ENCODE measurements at regions not wholly inside any gene's neighbourhood (a gene's known extent, or its start where the extent isn't known, plus 50 kb on each side); places are given as distances from the start of the nearest gene placed in this dataset.

DNA sequence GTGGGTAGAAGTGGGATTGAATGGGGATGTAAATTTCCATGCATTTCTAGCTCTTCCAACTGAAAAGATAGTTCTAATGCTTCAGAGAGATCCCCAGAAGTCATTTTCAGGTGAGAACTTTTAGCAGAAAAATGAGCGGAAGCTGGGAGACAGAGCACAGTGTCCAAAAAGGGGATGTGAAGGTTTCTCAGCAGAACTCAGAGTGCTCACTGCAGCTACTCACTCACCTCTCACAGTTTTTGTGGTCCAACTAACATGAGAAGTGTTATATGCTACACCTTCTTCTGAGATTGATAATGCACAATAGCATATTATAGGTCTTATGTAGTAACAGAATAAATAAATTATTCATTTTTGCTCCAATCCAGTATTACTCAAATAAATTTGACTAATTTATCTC lies 519.2 kb upstream of the HS3ST5 start:
- Histone ChIP-seq H4K91ac (replicated peaks; ENCODE audit: insufficient read length, low read length) (no peak overlapping the region), H3K23ac (ENCODE audit: insufficient read length) (no peak overlapping the region), H3K4me2 (ENCODE audit: insufficient read depth in 1 of 2, low read depth in 2 of 2, low read length in 2 of 2) (no peak overlapping the region), H3K56ac (replicated peaks; ENCODE audit: insufficient read length, low read depth, low read length) (no peak overlapping the region), H3K79me1 (ENCODE audit: low read depth, low read length) (no peaks in the 10 kb centered on the region), H3K4ac (replicated peaks; ENCODE audit: insufficient read length, low read depth, low read length) (no peak overlapping the region), H3K23me2 (ENCODE audit: low read depth, low read length) (no peaks in the 10 kb centered on the region; the same call in 1 of the 2 replicates), H3K9ac (replicated peaks in 1 of 4; ENCODE audit: extremely low read depth in 1 of 4, low read depth in 3 of 4, low read length in 3 of 4) (no peak overlapping the region), H3K79me2 (ENCODE audit: control insufficient read depth in 1 of 2, insufficient read depth in 2 of 2, low read length in 2 of 2) (no peaks in the 10 kb centered on the region), H3K4me3 (ENCODE audit: extremely low read depth in 1 of 4, insufficient read depth in 2 of 4, low read depth in 3 of 4, low read length in 4 of 4) (no peak overlapping the region), H3K18ac (ENCODE audit: extremely low read depth, low read length) (no peak overlapping the region), H2AFZ (ENCODE audit: low read length) (no peak overlapping the region; the same call in 1 of the 2 replicates), H4K20me1 (replicated peaks in 1 of 2; ENCODE audit: control insufficient read depth in 1 of 2, insufficient read depth in 2 of 2, low read length in 2 of 2) (no peaks in the 10 kb centered on the region), H3K36me3 (ENCODE audit: control insufficient read depth in 2 of 4, insufficient read depth in 4 of 4, low read length in 3 of 4) (no peaks in the 10 kb centered on the region), H2BK12ac (ENCODE audit: low read depth, low read length) (no peak overlapping the region), H2BK120ac (replicated peaks; ENCODE audit: low read depth, low read length) (no peak overlapping the region), H4K8ac (ENCODE audit: extremely low read depth, insufficient read depth, low read length) (no peak overlapping the region), H3K27ac (ENCODE audit: low read depth, low read length) (no peak overlapping the region), H2BK20ac (ENCODE audit: low read length) (no peak overlapping the region), H4K5ac (ENCODE audit: insufficient read length, low read depth, low read length) (no peak overlapping the region), H3K4me1 (replicated peaks in 1 of 4; ENCODE audit: control insufficient read depth in 3 of 4, insufficient read depth in 4 of 4, low read length in 3 of 4) (no peaks in the 10 kb centered on the region), H3K9me3 (ENCODE audit: insufficient read depth in 2 of 2, low read depth in 1 of 2, low read length in 1 of 2) (peaks cover 4 to 6% of the 10 kb centered on the region in 2 experiments; a peak in 2 of 4 replicates), H3K14ac (ENCODE audit: insufficient read length) (no peak overlapping the region), H3K27me3 (replicated peaks in 1 of 4; ENCODE audit: control insufficient read depth in 3 of 4, extremely low read depth in 1 of 4, insufficient read depth in 3 of 4, low read length in 3 of 4) (no peaks in the 10 kb centered on the region), H2BK5ac (ENCODE audit: low read depth, low read length) (no peak overlapping the region), H2BK15ac (ENCODE audit: low read length) (no peak overlapping the region), H2AK5ac (ENCODE audit: low read depth, low read length) (no peak overlapping the region)
- ChIA-PET POLR2A (ENCODE audit: partially characterized antibody) (no interaction called here), CTCF (ENCODE audit: partially characterized antibody) (interaction anchor here (0.6 kb wide), 1 partner anchor 68 kb away, joined by 4 read pairs; no protein-coding TSS in a partner anchor)
- no peak for FAIRE-seq
- no peak for DNase-seq (ENCODE audit: low read depth in 1 of 2, low spot score in 2 of 2)
- TF ChIP-seq EZH2 (IDR thresholded peaks at IDR 0.05; ENCODE audit: low read depth, low read length, severe bottlenecking): no peak
- no peak for TF ChIP-seq SRF (IDR thresholded peaks at IDR 0.05; ENCODE audit: low read depth, low read length)
- TF ChIP-seq SUZ12 (IDR thresholded peaks at IDR 0.05; ENCODE audit: low read length): no peak
- TF ChIP-seq HDAC2 (IDR thresholded peaks at IDR 0.05; ENCODE audit: borderline replicate concordance in 1 of 2, low read depth in 2 of 2, low read length in 2 of 2): no peak
- TF ChIP-seq SP4 (IDR thresholded peaks at IDR 0.05; ENCODE audit: low read length): no peak
- TF ChIP-seq RFX5 (IDR thresholded peaks at IDR 0.05; ENCODE audit: borderline replicate concordance, low read depth, low read length): no peak
- TF ChIP-seq RBBP5 (IDR thresholded peaks at IDR 0.05; ENCODE audit: borderline replicate concordance, low read depth, low read length): no peak
- no peak for TF ChIP-seq TAF1 (IDR thresholded peaks at IDR 0.05; ENCODE audit: low read depth, low read length)
- WGBS, 2 experiments (ENCODE audit: extremely low coverage in 1 of 2, insufficient coverage in 1 of 2, insufficient read length in 1 of 2, insufficient replicate concordance in 2 of 2, low coverage in 1 of 2, low lambda C conversion rate in 2 of 2, missing lambda C conversion rate in 1 of 2): 100% methylated on average over 1 of the region's 1 CpG; no CpG with 5 or more reads in 1 of the 2 experiments
